SH-SY5Y (cell line): ENCODE measurements at regions not wholly inside any gene's neighbourhood (a gene's known extent, or its start where the extent isn't known, plus 50 kb on each side); places are given as distances from the start of the nearest gene placed in this dataset.

Source experiments
- GATA2 ChIP-seq: IDR thresholded peaks from 2 replicates; pipeline ENCODE4 v1.6.1; 2011; ENCODE audit warnings: mild to moderate bottlenecking, low read depth, low read length
- GATA3 ChIP-seq: IDR thresholded peaks from 2 replicates; pipeline ENCODE4 v1.6.1; 2011; ENCODE audit warnings: low read depth, mild to moderate bottlenecking, low read length, moderate library complexity

DNA sequence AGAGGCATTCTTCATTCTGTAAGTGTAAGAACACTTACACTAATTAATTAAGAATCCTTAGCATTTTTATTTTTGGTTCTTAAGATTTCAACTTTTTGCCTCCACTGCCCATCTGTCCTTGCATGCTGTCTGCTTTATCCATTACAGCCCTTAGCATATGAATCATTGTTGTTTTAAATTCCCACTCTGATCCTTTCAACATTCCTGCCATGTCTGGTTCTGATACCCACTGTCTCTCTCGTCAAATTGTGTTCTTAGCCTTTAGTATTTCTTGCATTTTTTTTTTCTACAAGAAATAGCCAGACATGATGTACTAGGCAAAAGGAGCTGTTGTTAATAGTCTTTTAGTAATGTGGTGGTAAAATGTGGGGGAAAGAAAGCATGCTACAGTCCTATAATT, 1360.0 kb downstream of the TECRL start:
- TF ChIP-seq GATA2: no peak
- no peak for TF ChIP-seq GATA3
